GM23248 (cell line): ENCODE measurements at regions not wholly inside any gene's neighbourhood (a gene's known extent, or its start where the extent isn't known, plus 50 kb on each side); places are given as distances from the start of the nearest gene placed in this dataset.
"Not testable (repeated sequence)": the region's sequence is repeated elsewhere in the genome, so short reads cannot be mapped to it uniquely, and the experiment has no call there.

Experiments
- EZH2 ChIP-seq: fragments of 200-600 bp; sonication (generic); IDR thresholded peaks from 2 replicates; pipeline ENCODE4 v1.6.1; 2018; ENCODE audit warnings: antibody characterized with exemption, mild to moderate bottlenecking; ENCODE audit not compliant: insufficient read depth, poor library complexity, severe bottlenecking
- EZH2phosphoT487 ChIP-seq: fragments of 200-600 bp; sonication (generic); IDR thresholded peaks from 2 replicates; pipeline ENCODE4 v1.6.1; 2018; ENCODE audit warnings: antibody characterized with exemption, moderate library complexity, mild to moderate bottlenecking, low read depth; ENCODE audit not compliant: insufficient read depth

GRCh38 chr20:55930876-55931275 lies 74.4 kb downstream of the CBLN4 start:
- not testable (repeated sequence) for TF ChIP-seq EZH2phosphoT487, EZH2
